ENCODE measurements at regions not wholly inside any gene's neighbourhood (a gene's known extent, or its start where the extent isn't known, plus 50 kb on each side); places are given as distances from the start of the nearest gene placed in this dataset.
"Not testable (repeated sequence)": the region's sequence is repeated elsewhere in the genome, so short reads cannot be mapped to it uniquely, and the experiment has no call there.

DNA sequence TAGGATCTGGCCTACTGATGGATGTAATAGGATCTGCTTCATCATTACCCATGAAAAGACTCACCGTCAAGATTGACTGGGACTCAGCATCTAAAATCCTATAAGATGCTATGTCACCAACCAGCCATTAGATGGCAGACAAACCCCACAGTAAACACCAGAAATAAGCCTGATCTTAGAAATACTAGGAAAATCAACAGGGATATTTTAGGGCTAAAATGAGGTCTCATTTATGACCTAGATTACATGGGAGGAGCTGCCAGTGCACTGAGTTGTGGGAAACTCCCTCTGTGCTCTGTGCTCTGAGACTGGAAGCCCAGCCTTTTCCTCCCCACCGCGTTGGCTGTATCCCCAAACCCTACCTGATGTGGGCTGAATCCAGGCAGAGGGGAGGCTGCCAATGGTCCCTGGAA is 1335.8 kb downstream of the RPIA start:
- peak; percentile 93 for FAIRE-seq
- DNase-seq (ENCODE audit: low spot score in 2 of 2) = not testable (repeated sequence)

DNA sequence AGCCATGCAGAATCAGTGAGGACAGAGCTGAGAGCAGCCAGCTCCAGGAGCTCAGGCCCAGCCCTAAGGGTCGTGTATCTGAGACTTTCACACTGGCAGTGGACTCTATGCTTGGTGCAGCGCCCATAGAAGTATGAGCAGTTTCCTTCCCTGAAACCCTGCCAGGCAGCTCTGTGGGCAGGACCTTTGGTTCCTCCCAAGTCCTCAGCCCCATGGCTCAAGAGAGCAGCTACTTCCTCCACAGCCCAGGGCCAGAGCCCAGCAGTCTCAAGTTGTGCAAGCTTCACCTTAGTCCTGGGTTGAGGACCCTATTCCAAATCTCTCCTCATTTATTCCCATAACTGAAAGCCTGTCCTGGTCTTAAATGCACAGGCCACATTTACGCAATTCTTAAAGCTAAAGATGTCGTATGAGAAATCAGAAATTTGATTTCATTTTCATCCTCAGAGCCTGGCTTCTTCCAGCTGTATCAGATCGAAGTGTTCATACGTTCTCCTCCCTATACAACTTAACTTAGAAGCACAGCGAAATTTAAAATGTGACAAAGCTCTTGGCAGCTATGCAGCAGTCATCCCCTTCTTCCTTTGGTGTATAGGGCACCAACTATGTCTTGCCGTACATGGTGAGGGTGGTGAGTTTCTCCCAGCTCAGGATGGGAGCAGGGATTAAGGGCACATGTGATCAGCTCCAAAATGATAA is 1337.1 kb downstream of the RPIA start:
- DNase-seq (ENCODE audit: low spot score in 2 of 2); FAIRE-seq: not testable (repeated sequence)

- not testable (repeated sequence) for FAIRE-seq; DNase-seq (ENCODE audit: low spot score in 2 of 2)
These were observed 1337.6 kb downstream of the RPIA start for GRCh38 chr2:90029080-90029428.

GRCh38 chr2:90032269-90032668 is 1340.8 kb downstream of the RPIA start:
- not testable (repeated sequence) for DNase-seq (ENCODE audit: low spot score in 2 of 2); FAIRE-seq

DNA sequence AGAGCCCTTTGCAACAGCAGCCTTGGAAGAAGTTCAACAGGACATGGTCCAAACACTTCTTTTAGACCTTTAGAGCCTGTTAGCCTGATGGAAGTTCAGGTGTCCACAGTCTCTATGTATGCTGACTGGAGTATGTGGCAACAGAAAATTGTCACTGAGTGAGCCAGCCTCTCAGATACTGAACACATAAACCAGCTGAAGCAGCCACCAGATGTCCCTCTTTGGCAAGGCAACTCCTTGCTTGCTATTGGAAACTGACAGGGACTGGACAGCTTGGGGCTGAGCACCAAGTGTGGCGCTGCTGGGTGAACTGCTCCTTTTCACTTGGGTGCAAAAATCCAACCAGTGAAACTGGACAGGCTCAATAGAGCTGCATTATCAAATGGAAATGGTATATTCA is 1344.9 kb downstream of the RPIA start:
- not testable (repeated sequence) for DNase-seq (ENCODE audit: low spot score in 2 of 2)

GRCh38 chr2:90039093-90039492 is 1347.6 kb downstream of the RPIA start:
- DNase-seq (ENCODE audit: low spot score in 2 of 2); FAIRE-seq: not testable (repeated sequence)

More for the DNA sequence above, 1344.9 kb downstream of the RPIA start:
- not testable (repeated sequence) for FAIRE-seq

DNA sequence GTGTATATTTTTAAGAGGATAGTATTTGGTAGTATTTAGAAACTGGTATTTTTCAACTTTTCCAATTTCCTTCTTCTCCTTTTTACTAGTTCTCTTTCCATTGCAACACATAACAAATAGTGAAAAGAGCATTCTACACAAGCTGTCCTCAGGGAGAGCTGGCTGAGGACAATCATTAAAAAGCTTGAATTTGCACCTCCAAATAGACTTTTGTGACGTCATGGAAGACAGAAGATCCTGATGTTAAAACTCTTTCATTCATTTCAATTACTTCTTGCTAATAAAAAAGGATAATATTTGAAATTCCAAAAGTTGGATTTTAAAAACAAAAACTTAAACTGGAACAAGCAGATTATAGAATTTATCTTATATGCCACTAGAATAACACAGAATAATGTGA is 1356.3 kb downstream of the RPIA start:
- peak; percentile 34 for FAIRE-seq
- not testable (repeated sequence) for DNase-seq (ENCODE audit: low spot score in 2 of 2)

- not testable (repeated sequence) for DNase-seq (ENCODE audit: low spot score in 2 of 2)
- FAIRE-seq = peak; percentile 97
These were observed 1360.7 kb downstream of the RPIA start for GRCh38 chr2:90052113-90052631.

DNA sequence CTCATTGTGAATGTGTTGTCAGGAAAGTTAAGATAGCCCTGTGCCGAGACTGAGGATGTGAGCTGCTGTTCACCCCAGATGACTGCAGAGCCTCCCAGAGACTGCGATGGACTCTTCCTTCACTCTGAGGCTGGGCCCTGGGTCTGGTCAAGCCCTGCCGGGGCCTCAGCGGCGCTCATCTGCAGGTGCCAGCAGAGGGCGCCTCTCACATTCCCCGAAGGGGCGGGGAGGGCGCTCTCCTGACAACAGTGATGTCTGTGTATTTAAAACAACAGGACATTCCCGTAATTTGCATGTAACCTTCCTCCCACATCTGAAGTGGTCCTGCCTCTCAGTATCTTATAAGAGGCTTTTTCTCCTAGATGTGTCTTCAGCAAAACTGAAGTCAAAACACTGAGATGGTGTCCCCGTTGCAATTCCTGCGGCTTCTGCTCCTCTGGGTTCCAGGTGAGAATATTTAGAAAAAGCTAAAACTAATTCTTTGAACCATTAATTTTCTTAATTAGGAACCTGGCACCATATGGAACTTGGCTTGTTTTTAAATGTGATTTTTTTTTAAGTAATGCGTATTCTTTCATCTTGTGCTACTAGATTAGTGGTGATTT is 1377.9 kb downstream of the RPIA start:
- DNase-seq (ENCODE audit: low spot score in 2 of 2) = no peak
- no peak for FAIRE-seq

GRCh38 chr2:90076311-90076710 is 1384.8 kb downstream of the RPIA start:
- DNase-seq (ENCODE audit: low spot score in 2 of 2) (no peak), FAIRE-seq (no peak)

DNA sequence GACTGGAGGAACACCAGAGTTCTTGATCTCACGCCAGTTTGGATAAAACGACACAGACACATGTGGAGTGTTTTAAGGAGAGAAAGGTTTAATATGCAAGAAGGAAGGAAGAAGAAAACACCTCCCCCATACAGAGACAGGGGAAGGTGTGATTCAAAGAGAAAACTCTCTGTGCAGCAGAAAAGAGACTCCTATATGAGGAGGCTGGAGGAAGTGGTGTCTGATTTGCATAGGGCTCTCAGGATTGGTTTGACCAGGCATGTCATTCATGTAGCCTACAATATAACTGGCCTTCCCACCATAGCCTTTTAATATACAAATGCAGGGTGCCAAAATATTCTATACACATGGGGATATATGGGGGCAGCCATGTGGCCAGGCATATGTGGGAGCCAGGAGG is 1386.5 kb downstream of the RPIA start:
- FAIRE-seq = no peak
- no peak for DNase-seq (ENCODE audit: low spot score in 2 of 2)

GRCh38 chr2:90079374-90079773 is 1387.9 kb downstream of the RPIA start:
- no peak for FAIRE-seq
- no peak for DNase-seq (ENCODE audit: low spot score in 2 of 2)

DNA sequence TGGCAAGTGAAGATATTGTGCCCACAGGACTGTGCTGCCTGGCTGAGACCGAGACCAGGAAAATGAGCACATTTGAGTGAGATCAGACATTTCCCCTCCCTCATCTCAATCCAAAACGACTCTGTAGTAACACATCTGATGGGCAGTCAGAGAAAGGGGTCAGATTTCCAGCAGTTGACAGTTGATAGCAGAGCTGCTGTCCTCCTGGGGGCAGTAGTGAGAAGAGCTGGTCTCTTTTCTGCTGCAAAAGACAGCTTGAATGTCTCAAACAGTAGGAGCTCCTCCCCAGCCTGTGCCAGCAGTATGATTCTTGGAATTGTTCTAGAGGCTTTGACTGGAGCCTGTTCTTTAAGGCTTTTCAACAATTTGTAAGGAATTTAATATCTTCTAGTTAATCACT is 1396.3 kb downstream of the RPIA start:
- not testable (repeated sequence) for DNase-seq (ENCODE audit: low spot score in 2 of 2); FAIRE-seq

GRCh38 chr2:90093571-90094270 is 1402.2 kb downstream of the RPIA start:
- not testable (repeated sequence) for FAIRE-seq; DNase-seq (ENCODE audit: low spot score in 2 of 2)

DNA sequence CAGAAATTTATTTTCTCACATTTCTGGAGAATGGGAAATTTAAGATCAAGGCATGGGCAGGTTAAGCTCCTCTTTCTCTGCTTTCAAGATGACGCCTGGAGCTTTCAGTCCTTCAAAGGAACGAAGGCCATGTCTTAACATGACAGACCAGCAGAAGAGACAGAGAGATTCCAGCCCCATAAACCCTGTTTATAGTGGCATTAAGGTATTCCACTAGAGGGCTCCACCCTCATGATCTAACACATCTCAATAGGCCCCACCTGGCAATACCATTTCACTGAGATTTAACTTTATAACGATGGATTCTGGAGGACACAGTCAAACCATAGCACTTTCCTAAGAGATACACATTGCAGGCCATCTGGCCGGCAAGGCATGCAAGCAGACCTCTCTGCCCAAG is 1406.1 kb downstream of the RPIA start:
- DNase-seq (ENCODE audit: low spot score in 2 of 2); FAIRE-seq: not testable (repeated sequence)

- DNase-seq (ENCODE audit: low spot score in 2 of 2); FAIRE-seq: not testable (repeated sequence)
These were observed 1413.7 kb downstream of the RPIA start for GRCh38 chr2:90105142-90105541.

DNA sequence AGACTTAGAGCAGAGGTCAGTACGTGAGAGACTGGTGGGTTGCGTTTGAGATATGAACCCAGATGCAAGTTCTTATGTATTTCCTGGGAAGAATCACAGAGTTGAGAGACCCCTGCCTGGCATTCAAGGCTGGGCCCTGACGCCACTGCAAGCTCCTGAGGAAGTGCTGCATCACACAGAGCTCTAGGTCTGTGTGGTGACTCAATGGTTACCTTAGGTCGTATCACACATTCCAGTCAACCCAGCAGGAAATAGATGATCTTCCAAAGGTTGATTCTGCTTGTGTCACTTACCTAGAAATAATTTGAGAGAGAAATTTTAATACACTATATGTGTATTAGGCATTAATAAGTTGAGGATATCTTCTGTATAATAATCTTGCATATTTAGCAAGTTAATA is 1431.9 kb downstream of the RPIA start:
- DNase-seq (ENCODE audit: low spot score in 2 of 2); FAIRE-seq: not testable (repeated sequence)

- not testable (repeated sequence) for DNase-seq (ENCODE audit: low spot score in 2 of 2); FAIRE-seq
These were observed 1447.6 kb downstream of the RPIA start for GRCh38 chr2:90139046-90139445.

GRCh38 chr2:90141558-90141957 is 1450.1 kb downstream of the RPIA start:
- DNase-seq (ENCODE audit: low spot score in 2 of 2); FAIRE-seq: not testable (repeated sequence)

- not testable (repeated sequence) for FAIRE-seq; DNase-seq (ENCODE audit: low spot score in 2 of 2)
These were observed 1460.3 kb downstream of the RPIA start for GRCh38 chr2:90151805-90152204.

DNA sequence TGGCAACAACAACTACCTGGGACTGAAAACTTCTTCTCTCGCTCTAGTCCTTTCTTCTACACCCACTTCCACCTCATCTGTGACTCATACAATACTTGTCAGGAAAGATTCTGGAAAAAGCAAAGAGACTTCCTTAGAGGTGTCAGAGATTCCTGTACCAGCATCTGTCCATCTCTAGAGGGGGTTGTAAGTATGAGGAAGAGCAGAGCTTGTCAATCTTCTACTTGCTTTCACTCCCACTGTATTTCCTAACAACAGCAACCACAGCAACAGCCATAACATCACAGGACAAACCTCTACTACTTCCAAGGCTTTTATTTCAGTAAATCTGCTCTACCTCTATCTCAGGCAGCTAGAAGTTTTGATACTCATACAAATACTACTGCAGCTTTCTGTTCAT is 1479.5 kb downstream of the RPIA start:
- not testable (repeated sequence) for FAIRE-seq; DNase-seq (ENCODE audit: low spot score in 2 of 2)
